GM19324 (cell line): ENCODE measurements at regions not wholly inside any gene's neighbourhood (a gene's known extent, or its start where the extent isn't known, plus 50 kb on each side); places are given as distances from the start of the nearest gene placed in this dataset.
A peak's percentile ranks its signal among the peaks of the same experiment; 100 is the strongest.
"Not testable (repeated sequence)": the region's sequence is repeated elsewhere in the genome, so short reads cannot be mapped to it uniquely, and the experiment has no call there.

Experiments
- ATAC-seq: cut with Tn5 transposase; IDR thresholded peaks from one replicate; pipeline ENCODE4 v1.9.1; 2021; ENCODE audit warnings: mild to moderate bottlenecking, moderate library complexity; ENCODE audit not compliant: unreplicated experiment, low FRiP score

DNA sequence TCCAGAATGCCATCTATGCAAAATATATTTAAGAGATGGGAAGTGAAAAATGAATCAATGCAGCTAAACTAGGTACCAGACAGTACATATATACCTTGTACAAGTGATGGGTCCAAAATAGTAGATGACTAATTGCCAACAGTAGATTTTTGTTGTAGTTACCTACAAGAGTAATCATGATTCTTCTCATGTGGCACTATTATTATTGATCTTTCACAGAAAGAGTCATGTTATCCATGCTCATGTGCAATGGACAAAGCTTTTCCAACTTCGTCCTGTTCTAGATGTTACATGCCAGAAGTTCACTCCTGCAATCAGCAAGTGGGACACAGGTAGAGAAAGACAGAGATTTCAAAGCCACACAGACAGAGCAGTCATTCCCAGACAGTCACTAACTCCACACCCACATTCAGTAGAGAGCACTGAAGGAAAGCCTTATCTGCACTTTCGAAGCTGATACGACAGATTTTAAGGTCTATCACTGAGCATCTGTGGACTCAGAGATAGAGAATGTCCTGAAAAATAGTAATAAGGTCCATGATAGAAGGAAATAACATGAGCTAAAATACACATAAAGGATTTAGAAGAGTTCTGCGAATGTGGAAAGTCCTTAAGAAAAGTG, 101.6 kb upstream of the ITPRID2 start:
- no peak for ATAC-seq

DNA sequence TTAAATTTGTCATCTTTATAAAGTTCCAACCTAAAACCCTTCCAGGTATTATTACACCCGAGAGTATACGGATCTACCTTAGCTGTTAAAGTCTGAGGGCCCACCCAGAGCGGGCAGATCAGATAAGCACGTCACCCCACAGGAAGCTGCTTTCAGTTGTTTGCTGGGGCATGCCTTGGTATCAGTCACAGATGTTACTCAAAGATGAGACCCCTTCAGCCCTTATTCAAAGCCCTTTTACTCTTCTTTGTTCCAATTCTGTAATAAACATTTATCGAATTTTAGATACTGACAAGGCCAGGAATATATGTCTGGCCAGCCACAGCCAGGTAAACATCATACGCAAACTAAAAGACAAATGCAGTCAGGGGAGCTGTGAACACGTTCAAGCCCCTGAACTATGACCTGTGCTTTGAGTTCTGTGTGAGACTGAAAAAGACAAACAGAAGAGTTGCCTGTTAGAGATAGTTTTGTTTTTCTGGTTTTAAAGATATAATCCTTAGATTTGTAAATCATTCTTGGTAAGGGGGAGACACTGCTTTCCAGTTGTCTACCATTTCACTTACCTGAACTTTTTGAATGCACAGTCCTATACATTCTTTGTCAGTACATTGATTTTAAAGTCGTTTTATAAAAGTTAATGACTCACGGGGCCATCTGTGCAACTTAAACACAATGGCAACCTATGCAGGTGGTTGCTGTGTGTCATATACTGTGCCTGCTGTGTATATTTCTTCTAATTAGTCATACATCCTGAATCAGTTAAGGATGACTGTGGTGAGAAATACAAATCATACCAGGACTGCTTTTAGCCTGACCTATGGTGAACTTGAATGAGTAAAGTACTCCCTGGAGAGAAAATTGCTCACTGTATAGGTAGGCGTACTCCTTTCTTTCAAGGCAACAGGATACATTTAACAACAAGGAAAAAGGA, 100.5 kb upstream of the ITPRID2 start:
- peak; percentile 87 for ATAC-seq

DNA sequence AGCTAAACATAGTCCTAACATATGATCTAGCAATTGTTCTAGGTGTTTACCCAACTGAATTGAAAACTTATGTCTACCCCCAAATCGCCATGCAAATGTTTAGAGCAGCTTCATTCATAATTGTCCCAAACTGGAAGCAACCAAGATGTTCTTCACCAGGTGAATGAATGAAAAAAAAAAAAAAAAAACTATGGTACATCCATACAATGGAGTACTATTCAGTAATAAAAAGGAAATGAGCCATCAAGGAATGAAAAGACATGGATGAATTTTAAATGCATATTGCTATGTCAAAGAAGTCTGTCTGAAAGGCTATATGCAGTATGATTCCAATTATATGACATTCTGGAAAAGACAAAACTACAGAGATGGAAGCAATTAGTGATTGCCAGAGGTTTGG, 98.6 kb upstream of the ITPRID2 start:
- no peak for ATAC-seq

DNA sequence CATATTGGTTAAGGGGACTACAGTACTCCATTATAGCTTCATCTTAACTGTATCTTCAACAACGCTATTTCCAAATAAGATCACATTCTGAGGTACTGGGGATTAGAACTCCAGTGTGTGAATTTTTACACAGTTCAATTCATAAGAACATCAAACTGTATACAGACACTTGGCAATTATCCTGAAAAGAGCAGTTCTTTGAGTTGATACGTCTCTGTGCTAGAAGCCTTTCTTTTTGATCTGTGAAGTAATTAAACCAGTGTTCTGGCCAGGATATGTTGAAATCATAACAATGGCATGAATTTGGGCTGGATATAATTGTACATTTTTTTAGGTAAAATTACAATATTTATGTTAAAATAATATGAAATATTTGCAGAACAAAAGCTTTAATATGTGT, 93.5 kb upstream of the ITPRID2 start:
- ATAC-seq = no peak

DNA sequence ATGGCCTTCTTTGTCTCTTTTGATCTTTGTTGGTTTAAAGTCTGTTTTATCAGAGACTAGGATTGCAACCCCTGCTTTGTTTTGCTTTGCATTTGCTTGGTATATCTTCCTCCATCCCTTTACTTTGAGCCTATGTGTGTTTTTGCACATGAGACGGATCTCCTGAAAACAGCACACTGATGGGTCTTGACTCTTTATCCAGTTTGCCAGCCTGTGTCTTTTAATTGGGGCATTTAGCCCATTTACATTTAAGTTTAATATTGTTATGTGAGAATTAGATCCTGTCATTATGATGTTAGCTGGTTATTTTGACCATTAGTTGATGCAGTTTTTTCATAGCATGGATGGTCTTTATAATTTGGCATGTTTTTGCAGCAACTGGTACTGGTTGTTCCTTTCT, 89.2 kb upstream of the ITPRID2 start:
- ATAC-seq = not testable (repeated sequence)

DNA sequence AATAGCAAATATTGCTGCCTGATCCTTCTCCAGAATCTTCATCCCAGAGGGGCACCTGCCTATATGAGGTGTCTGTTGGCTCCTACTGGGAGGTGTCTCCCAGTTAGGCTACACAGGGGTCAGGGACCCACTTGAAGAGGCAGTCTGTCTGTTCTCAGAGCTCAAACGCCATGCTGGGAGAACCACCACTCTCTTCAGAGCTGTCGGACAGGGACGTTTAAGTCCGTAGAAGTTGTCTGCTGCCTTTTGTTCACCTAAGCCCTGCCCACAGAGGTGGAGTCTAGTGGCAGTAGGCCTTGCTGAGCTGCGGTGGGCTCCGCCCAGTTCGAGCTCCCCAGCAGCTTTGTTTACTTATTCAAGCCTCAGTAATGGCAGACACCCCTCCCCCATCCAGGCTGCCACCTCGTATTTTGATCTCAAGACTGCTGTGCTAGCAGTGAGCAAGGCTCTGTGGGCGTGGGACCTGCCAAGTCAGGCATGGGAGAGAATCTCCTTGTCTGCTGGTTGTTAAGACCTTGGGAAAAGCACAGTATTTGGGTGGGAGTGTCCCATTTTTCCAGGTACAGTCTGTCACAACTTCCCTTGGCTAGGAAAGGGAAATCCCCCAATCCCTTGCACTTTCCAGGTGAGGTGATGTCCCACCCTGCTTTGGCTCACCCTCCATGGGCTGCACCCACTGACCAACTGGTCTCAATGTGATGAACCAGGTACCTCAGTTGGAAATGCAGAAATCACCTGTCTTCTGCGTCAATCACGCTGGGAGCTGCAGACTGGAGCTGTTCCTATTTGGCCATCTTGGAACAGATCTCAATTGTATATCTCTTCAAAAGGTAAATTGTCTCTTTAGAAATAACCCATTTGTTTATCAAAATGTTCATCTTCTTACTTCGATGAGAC, 87.4 kb upstream of the ITPRID2 start:
- not testable (repeated sequence) for ATAC-seq

DNA sequence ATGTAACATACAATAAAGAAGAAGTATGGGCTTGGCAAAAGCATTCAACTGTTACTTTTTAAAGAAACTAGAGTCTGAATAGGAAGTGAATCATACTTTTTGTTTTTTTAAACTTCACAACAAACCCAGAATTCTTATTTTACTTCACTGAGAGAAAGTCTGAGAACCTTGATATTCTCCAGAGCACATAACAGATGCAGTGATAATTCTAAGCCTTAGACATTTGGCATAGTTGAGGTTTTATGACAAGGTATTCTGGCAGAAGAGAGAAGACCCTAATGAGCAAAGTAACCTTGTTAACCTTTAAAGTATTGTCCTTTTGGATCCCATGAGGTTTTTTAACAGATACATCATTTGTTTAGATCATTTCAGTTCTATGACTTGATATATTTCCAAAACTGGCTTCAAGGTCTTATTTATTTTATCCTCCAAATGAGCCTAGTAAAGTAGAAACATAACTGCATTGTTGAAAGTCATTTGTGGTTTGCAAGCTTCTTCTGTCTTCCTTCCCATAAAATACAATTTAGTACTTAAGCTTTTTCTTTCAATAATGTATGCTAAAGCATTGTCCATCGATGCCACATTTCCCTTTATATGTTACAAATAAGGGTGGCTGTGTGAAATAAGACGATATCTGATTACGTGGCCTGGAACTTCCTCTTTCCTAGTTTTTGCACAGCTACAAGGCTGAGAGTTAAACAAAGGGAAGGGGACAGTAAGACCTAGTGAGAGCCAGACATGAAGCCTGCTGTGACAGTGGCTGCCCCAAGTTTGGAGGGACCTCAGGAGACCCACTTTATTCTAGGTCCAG, 86.1 kb upstream of the ITPRID2 start:
- ATAC-seq = no peak

DNA sequence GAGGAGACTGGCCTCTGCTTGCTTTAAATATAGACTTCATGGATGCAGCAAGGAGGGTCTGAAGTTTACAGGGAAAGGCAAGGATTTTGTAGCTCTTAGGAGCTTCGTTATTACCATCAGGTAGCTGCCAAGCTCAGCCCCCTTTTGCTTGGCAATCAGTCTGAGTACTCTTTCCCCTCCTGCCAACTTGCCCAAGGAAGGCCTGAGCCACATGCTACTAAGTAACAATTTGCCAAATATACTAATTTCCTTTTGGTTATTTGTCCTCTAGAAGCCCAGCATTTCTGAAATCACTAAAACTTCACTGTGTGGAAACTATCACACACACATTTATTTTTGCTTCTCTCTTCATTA, 85.5 kb upstream of the ITPRID2 start:
- ATAC-seq = no peak

DNA sequence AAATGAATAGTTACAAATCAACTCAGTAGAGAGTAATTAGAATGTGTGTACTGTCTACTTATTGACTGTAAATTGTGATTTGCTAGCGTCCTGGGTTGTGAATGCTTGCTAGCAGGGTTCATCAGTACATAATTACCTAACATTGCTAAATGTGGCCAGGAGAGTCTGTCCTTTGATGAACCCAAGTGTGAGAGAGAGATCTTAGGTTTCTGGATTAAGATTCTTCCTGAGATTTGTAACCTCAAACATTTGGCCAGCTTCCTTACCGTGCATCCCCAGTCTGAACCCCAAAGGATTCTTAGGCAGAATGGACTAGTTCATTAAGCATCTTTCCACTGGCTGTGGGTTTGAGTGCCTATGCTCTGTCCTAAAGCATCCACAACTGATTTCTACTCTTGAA, 84.0 kb upstream of the ITPRID2 start:
- no peak for ATAC-seq

DNA sequence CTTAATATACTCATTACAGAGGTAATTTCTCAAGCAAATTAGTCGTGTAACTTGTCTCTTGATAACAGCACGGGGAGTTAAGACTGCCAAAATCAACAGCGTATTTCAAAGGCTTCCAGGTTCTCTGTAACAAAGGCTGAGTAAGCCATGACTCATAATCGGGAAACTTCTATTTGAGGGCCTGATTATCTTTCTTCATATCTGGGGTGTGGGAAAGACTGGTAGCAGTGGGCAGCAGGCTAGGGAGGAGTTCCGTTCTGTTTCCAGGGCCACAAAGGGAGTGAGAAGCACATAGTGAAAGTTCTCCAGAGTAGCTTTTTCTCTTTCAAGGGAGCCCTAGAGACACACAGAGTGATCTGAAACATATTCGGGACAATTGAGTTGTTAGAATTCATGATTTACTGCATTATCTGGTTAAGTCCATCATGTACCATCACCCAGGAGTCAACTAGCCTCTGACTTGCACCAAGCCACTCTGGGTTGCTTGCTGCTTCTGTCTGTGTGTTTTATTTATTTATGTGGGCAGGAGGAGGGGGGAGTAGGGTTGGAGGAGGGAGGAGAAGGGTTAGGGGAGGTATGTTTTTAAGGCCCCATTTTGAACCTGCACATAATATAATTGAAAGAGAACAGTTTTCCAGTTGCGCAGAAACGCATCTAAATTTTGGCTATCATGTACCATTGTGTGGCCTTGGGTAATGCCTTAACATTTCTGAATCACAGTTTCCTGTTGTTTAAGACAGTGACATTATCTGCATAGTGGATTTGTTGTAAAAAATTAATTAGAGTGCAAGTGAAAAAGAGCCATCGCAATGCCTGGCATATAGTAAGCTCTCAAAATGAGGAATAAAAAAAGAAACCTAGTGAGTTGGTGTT, 80.5 kb upstream of the ITPRID2 start:
- no peak for ATAC-seq

DNA sequence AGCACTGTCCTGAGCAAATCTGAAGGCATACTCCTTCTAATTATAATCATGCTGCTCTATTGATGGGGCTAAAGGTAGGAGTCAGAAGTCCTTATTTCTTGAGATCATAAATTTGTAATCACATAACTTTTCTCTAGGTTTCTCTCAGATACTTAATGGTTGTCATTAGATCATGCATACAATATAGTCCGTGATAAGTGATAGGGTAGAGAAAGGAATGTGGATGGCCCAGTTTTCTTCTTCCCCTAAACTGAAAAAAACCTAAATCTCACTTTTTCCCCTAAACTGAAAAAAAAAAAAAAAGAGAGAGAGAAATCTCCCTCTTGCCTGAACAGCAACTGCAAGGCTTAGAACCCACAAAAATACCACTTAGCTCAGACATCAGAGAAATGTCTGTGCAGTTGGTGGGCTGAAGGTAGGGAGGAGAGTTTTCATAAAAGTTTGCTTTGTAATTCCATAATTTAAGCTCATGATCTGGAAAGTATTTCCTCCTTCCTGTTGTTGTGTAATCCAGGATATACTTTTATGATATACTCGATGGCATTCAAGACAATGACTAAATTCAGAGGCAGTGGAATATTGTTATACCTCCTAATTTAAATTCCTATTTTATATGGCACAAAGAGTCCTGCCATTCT, 79.3 kb upstream of the ITPRID2 start:
- no peak for ATAC-seq

DNA sequence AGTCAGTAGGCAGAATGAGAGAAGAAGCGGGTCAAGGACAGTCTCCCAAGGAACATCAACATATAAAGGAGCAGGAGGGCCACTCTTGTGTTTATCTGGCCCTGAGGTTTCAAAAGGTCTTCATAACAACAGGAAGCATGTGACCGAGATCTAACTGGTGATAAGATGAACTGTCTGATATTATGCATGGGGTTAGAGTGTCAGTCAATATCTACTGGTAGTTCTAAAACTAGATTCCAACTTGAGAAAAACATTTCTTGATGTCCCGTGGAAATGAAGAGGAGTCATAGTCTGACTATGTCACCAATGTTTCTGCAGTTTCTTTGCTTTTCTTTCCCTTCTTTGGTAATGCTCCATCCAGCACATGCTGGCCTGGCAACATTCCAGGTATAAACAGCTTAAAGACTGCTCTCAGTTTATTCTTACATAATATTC, 77.5 kb upstream of the ITPRID2 start:
- ATAC-seq = no peak

DNA sequence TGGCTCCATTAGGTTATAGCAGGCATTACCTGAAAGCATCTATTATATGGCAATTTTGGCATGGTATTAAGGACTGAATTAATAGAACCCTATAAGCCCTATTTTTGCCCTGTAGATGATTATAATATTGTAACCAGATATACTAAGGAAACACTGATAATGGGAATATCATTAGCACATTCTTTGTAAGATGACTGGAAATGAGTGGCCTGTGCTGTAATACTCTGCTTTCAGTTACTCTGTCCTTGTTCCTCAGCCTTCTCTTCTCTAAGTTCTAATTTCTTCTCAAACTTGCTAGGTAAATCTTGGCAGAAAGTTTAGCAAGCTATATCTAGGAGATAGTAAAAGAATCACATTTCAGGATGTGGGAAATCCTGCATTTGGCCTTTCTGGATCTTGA, 74.0 kb upstream of the ITPRID2 start:
- ATAC-seq = no peak

DNA sequence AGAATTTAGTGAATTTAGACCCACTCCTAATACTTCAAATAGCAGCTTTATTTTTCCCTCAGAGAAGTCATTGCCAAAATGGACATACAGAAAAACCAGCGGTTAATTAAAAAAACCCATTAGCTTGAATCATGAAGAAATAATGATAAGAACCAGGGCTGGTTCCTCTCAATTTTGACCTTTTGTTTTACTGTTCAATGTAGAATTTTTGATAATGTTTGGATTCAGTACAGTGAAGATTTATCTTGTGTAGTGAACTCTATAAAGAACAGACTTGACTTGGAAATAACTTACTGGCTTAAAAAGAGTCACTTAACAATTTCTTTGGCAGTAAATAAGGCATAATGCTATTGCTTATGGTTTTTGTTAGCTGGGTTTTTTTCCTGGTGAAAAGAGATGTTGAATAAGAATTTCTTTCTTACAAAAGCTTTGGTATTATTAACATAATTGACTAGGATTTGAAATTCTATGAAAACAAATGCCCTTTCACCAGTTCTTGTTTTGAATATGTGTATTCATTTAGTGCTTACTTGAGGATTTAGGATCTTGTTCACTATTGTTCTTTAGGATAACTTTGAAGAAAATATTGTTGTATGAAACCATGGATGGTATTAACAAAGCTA, 73.4 kb upstream of the ITPRID2 start:
- no peak for ATAC-seq

DNA sequence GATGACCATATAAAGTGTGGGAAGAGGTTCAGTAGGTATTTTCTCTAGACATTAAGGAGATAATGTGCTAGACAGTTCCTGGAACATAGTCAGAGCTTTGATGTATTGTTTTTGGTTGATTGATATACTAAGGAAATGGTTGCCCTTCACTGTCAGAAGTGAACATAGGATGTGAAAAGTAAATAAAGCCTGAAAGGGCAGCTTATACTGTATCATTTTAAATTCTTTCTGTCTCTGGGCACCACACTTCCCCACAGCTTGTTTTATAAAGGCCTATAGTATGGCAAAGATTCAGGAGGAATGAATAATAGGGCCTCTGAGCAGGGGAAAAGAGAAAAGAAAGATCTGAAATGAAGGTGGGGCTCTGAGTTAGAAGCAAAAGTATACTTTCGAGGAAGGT, 72.7 kb upstream of the ITPRID2 start:
- ATAC-seq = no peak

DNA sequence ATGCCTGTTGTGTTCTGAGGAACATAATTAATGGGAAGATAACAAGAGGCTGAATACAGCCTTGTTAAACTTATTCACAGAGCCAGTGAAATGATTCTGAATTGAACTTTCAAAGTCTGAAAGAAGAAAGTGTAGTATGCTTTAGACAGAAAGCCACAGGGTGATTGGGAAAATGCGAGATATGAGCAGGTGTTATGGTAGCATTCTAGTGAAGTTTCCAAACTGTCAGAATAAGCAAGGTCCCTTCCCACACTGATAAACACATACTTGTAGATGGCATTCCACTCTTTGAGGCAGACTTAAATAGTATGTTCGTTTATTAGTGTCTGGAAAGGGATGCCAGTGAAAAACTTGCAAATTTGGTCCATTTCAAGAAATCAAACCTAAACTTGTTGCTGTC, 70.5 kb upstream of the ITPRID2 start:
- no peak for ATAC-seq

DNA sequence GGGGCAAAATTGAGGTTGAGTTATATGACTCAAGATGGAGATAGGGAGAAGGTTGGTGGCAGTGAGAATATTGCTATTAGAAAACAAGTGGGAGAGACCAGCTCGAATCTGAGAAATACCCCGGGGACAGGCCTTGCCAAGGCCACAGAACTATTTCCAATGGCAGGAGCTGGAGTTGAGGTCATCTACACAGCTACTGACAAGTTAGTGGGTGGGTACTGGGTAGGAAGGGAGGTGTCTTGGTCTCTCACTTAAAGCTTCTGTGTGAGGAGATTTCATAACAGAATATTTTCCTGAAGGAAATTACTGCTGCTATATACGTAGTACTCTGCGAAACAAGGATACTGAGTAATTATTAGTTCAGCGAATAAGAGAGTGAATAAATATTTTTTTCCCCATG, 69.4 kb upstream of the ITPRID2 start:
- no peak for ATAC-seq

DNA sequence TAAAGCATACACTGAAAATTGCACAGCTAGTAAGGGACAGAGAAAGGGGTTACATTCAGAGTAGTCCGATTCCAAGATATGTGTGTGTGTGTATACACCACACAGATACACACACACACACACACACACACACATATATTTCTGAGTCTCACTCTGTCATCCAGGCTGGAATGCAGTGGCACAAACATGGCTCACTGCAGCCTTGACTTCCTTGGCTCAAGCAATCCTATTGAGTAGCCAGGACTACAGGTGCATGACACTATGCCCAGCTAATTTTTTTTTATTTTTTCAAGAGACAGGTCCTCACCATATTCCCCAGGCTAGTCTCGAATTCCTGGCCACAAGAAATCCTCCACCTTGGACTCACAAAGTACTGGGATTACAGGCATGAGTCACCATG, 68.1 kb upstream of the ITPRID2 start:
- ATAC-seq = no peak
